ENCODE measurements at regions not wholly inside any gene's neighbourhood (a gene's known extent, or its start where the extent isn't known, plus 50 kb on each side); places are given as distances from the start of the nearest gene placed in this dataset.
"Not testable (repeated sequence)": the region's sequence is repeated elsewhere in the genome, so short reads cannot be mapped to it uniquely, and the experiment has no call there.

GRCh38 chr5:165310031-165310430 lies 1804.6 kb downstream of the MAT2B start:
- no peak for DNase-seq

DNA sequence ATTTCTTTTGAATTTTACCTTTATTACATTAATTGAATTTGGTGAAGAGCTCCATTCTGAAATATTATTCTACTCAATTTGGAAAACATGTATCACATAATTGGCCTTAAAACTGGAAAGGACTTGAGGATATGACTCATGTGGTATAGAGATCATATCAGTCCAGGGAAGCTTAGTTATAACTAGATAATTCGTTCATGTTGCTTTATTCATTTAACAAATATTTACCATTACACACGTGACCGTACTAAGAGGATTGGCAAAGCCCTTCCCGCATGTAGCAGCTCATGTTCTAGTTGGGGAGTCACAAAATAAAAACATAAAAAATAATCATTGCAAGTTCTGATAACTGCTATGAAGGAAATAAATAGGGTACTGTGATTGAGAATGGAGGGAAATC lies 1816.5 kb downstream of the MAT2B start:
- no peak for DNase-seq

DNA sequence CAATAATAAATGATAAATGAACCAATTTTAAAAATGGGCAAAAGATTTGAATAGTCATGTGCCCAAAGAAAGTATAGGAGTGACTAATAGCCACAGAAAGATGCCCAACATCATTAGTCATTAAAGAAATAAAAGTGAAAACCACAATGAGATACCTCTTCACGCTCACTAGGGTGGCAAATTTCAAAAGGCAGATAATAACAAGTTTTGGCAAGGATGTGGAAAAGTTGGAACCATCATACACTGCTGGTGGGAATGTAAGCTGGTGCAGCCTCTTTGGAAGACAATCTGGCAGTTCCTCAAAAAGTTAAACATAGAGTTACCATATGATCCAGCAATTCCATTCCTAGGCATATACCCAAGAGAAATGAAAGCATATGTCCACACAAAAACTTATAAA lies 1819.8 kb downstream of the MAT2B start:
- no peak for DNase-seq

DNA sequence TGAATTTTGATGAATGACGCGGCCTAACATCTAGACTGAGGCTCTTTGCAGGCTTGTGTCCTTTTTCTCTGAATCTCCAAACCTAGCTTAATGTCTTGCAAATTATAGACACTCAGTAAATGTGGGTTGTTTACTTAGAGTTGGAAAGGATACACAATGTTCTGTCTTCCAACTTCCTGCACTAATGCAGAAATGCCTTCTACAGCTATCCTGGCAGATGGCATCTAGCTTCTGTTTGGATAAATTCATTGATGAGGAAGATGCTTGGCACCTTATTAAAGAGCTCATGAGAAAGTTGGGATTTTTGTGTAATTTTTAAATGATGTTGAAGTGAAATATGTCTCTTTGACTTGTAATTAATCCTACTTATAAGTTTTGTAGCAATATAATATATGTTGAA lies 1822.2 kb downstream of the MAT2B start:
- no peak for DNase-seq

GRCh38 chr5:165328846-165329245 lies 1823.4 kb downstream of the MAT2B start:
- DNase-seq = no peak

DNA sequence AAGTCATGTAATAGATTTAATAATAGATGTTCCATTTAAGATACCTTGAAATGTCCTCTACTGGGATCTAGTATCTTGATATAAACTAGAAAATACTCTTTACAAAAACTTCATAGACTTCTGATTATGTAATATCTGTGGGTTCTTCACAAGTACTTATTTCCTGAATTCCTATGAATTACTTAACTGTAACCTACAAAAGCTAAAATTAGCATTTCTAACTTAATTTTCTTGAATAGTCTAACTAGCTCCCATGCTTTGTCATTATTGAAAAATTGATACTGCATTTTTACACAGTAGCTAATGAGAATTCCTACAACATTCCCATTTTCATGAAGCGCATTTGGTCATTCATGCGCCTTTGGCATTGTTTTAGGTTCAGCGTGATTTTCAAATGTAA lies 1828.2 kb downstream of the MAT2B start:
- DNase-seq = no peak

DNA sequence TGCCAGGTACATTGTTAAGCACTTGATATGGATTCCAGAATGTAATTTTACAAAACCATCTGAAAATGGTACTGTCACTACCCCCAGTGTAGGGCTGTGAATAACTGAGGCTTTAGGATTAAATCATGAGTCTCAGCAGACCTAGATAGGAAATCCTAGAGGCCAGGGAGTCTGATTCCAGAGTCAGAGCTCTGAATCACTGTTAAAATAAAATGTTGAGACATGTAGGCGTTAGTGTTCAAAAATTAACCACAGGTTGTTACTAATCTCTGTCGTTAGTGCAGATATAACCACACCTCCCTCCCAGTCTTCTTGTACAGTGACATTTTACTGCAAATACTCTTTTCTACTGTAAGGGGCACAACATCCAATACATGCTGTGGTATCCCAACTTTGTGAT lies 1828.8 kb downstream of the MAT2B start:
- no peak for DNase-seq

GRCh38 chr5:165349735-165350134 lies 1844.3 kb downstream of the MAT2B start:
- DNase-seq = no peak

GRCh38 chr5:165351342-165351741 lies 1845.9 kb downstream of the MAT2B start:
- no peak for DNase-seq

- no peak for DNase-seq
Measured at GRCh38 chr5:165360366-165360765, 1854.9 kb downstream of the MAT2B start.

DNA sequence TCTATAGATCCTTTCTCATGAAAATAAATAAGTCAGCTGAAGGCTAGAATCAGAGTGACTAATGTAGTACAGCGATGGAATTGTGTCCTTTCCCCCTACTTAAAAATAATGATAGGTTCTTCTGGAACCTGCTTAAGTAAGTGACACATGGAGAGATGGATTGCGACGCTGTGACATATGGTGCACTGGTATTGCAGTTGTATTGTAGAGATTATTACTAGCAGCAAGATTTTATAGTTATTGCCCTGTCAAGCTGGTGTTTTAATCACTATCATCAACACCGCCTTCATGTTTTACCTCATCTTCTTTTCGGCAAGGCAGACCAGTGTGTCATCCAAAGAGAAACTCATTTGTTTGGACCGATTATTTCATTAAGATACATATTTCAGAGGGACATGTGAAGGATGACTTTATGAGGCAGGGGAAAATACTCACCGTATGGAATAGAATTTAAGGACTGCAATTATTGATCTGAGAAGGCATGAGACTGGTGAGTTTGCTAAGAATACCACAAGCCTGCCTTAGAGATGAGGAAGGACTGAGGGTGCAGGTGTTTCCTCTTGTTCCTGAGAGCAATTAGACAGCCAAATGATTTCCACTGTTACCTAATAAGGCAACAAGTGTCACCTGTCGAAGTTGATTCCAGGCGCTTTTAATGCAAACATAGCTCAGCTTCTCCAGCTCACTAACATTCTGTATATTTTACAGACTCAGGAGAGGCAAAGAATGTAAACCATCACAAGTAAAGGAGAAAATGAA lies 1855.5 kb downstream of the MAT2B start:
- no peak for DNase-seq

DNA sequence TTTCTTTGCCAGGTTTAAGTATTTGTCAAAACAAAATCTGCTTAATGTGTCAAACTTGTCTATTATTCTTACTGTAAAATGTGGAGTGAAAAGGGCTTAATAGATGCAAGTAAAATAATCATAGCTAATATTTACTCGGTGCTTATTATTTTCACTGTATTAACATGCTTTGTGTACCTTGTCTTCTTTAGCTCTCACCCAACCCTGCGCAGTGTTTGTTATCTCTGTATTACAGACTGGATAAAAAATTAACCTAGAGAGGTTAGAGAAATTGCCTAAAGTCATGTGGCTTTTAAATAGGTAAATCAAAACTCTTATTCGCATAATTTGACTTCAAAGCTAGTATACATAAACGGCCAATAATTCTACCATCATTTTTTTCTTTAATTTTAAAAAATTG lies 1864.8 kb downstream of the MAT2B start:
- no peak for DNase-seq

DNA sequence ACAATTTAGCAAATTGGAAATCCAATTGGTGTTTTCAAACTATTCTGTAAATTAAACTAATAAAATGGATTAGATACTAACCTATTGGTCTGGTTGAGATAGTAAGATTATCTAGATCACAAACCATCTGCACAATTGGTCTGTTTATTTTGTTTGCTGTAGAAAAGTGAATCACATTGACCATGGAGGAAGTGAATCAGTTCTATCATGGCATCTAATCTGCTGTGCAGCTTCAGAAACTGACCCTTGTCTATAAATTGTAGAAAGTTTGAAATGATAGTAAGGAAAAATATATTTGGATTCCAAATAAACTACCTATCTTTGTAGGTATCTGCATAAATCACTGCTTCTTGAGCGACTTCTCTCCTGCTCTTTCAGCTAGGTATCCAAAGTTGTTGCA lies 1865.4 kb downstream of the MAT2B start:
- DNase-seq = no peak

- no peak for DNase-seq
Measured at GRCh38 chr5:165375201-165375600, 1869.8 kb downstream of the MAT2B start.

GRCh38 chr5:165393839-165394238 lies 1888.4 kb downstream of the MAT2B start:
- no peak for DNase-seq

DNA sequence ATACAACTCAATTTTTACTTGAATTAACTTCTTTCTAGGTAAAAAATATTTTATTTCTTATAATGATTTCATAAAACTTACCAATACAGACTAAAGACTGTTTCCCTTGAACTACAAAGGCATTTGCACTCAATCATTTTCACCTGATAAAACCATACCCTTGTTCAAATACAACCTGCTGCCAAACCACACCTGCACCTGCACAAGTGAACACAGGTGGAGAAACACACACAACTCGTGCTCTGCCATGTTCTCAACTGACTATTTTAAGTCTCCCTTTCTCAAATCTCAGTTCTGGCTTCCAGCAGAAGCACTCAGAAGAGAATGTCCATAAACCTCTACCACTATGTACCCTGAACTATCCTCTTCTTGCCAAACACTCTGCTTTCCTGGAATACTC lies 1892.1 kb downstream of the MAT2B start:
- DNase-seq = no peak

DNA sequence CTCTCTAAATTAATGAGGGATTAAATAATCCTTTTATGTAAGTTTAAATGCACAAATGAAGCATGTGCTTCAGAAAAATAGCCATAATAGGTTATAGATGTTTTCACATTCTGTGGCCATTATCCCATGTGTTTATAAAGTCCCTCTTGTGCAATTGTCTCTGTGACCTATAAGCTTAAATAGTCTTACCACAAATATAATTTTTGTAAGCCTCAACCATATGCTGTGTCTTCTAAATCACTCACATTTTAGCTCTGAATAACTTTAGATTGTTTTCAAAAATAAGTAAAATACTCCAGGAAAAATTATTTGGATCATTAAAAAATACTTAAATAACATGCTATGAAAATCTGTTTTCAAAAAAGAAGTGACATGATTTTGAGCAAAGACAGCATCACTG lies 1894.7 kb downstream of the MAT2B start:
- DNase-seq = no peak

- no peak for DNase-seq
Measured at GRCh38 chr5:165404917-165405316, 1899.5 kb downstream of the MAT2B start.

DNA sequence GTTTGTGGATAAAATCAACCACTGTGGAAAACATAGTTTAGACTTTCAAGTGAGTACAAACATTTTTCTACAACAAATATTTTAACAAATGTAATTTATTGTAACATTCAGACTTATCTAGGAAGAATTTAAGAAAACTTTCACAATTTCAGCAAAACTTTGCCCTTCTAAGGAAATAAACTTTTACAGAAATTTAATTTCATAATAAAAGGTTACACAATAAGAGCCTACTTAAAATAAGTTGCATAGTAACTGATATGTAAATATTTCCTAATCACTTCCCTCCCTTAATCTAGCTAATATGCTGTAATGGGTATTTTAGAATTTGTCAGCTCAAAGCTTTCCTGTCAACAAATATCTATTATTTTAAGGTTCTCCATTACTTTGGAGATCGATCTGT lies 1899.9 kb downstream of the MAT2B start:
- no peak for DNase-seq

- DNase-seq = no peak
Measured at GRCh38 chr5:165407352-165407751, 1901.9 kb downstream of the MAT2B start.

DNA sequence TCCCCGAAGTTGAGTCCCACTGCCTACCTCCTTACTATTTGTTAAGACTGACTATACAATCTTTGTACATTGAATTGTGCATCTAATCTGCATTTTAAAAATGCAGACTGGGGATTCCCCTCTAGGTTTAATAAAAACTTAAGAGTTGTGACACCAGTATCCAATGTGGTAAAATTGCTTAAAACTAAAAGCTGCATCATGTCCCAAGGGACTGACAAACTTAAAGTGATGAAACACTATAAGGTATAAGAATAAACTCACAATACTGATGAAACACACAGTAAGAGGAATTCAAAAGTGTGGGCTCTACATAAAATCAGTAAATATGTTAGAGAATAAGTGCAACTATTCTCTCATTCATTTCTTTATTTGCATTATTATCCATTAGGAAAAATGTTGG lies 1905.1 kb downstream of the MAT2B start:
- DNase-seq = no peak

GRCh38 chr5:165411532-165411931 lies 1906.1 kb downstream of the MAT2B start:
- DNase-seq = not testable (repeated sequence)

GRCh38 chr5:165420493-165420892 lies 1915.1 kb downstream of the MAT2B start:
- no peak for DNase-seq

- no peak for DNase-seq
Measured at GRCh38 chr5:165423697-165424299, 1918.4 kb downstream of the MAT2B start.

Measured in right kidney (tissue), 1 donor.